HG03457 (cell line): ENCODE measurements at regions not wholly inside any gene's neighbourhood (a gene's known extent, or its start where the extent isn't known, plus 50 kb on each side); places are given as distances from the start of the nearest gene placed in this dataset.
"Not testable (repeated sequence)": the region's sequence is repeated elsewhere in the genome, so short reads cannot be mapped to it uniquely, and the experiment has no call there.

Experiments used
- ATAC-seq: cut with Tn5 transposase; IDR thresholded peaks from one replicate; pipeline ENCODE4 v1.9.1; 2021; ENCODE audit warnings: moderate number of reproducible peaks; ENCODE audit not compliant: unreplicated experiment

GRCh38 chr1:182235604-182235951 is 156.0 kb downstream of the GLUL start:
- ATAC-seq = no peak

GRCh38 chr1:182229921-182230491 is 161.6 kb downstream of the GLUL start:
- ATAC-seq = no peak

- no peak for ATAC-seq
These were observed 162.1 kb downstream of the GLUL start for GRCh38 chr1:182229451-182229850.

- ATAC-seq = no peak
These were observed 163.6 kb downstream of the GLUL start for GRCh38 chr1:182227864-182228547.

- no peak for ATAC-seq
These were observed 165.0 kb downstream of the GLUL start for GRCh38 chr1:182226618-182227017.

- ATAC-seq = not testable (repeated sequence)
These were observed 164.2 kb upstream of the ZNF648 start for GRCh38 chr1:182225755-182226154.

- not testable (repeated sequence) for ATAC-seq
These were observed 160.5 kb upstream of the ZNF648 start for GRCh38 chr1:182221990-182222389.

GRCh38 chr1:182221367-182221766 is 159.9 kb upstream of the ZNF648 start:
- not testable (repeated sequence) for ATAC-seq

GRCh38 chr1:182217967-182218366 is 156.5 kb upstream of the ZNF648 start:
- no peak for ATAC-seq

GRCh38 chr1:182217071-182217470 is 155.6 kb upstream of the ZNF648 start:
- no peak for ATAC-seq

- no peak for ATAC-seq
These were observed 154.3 kb upstream of the ZNF648 start for GRCh38 chr1:182215764-182216163.

- no peak for ATAC-seq
These were observed 151.7 kb upstream of the ZNF648 start for GRCh38 chr1:182213163-182213562.

- no peak for ATAC-seq
These were observed 149.9 kb upstream of the ZNF648 start for GRCh38 chr1:182211386-182211785.

GRCh38 chr1:182210417-182210816 is 148.9 kb upstream of the ZNF648 start:
- no peak for ATAC-seq

GRCh38 chr1:182207300-182207699 is 145.8 kb upstream of the ZNF648 start:
- ATAC-seq = no peak

GRCh38 chr1:182206626-182207239 is 145.2 kb upstream of the ZNF648 start:
- no peak for ATAC-seq

GRCh38 chr1:182205351-182206022 is 144.0 kb upstream of the ZNF648 start:
- ATAC-seq = no peak

GRCh38 chr1:182203191-182203875 is 141.8 kb upstream of the ZNF648 start:
- no peak for ATAC-seq

- ATAC-seq = not testable (repeated sequence)
These were observed 140.0 kb upstream of the ZNF648 start for GRCh38 chr1:182201490-182201889.

GRCh38 chr1:182200025-182200812 is 138.7 kb upstream of the ZNF648 start:
- no peak for ATAC-seq
